ENCODE measurements at regions not wholly inside any gene's neighbourhood (a gene's known extent, or its start where the extent isn't known, plus 50 kb on each side); places are given as distances from the start of the nearest gene placed in this dataset.

- no peak for TF ChIP-seq CTCF (IDR thresholded peaks at IDR 0.05; ENCODE audit: insufficient read depth, low read length, poor library complexity, severe bottlenecking)
- Histone ChIP-seq H3K36me3 (ENCODE audit: control insufficient read depth, insufficient read depth, low read length) (no peaks in the 10 kb centered on the region), H3K27me3 (ENCODE audit: control insufficient read depth, insufficient read depth, low read length) (no peaks in the 10 kb centered on the region), H3K4me3 (ENCODE audit: low read depth, low read length) (no peak overlapping the region)
- DNase-seq (ENCODE audit: low read depth) = no peak
Measured at GRCh38 chr14:101111620-101112290, 208.2 kb upstream of the RTL1 start.

GRCh38 chr14:101112351-101113107, 209.0 kb upstream of the RTL1 start:
- H3K4me3 ChIP-seq (ENCODE audit: low read depth, low read length) = no peak overlapping the region
- no peak for TF ChIP-seq CTCF (IDR thresholded peaks at IDR 0.05; ENCODE audit: insufficient read depth, low read length, poor library complexity, severe bottlenecking)
- DNase-seq (ENCODE audit: low read depth) = no peak
- H3K27me3 ChIP-seq (ENCODE audit: control insufficient read depth, insufficient read depth, low read length) = no peaks in the 10 kb centered on the region
- H3K36me3 ChIP-seq (ENCODE audit: control insufficient read depth, insufficient read depth, low read length) = no peaks in the 10 kb centered on the region

DNA sequence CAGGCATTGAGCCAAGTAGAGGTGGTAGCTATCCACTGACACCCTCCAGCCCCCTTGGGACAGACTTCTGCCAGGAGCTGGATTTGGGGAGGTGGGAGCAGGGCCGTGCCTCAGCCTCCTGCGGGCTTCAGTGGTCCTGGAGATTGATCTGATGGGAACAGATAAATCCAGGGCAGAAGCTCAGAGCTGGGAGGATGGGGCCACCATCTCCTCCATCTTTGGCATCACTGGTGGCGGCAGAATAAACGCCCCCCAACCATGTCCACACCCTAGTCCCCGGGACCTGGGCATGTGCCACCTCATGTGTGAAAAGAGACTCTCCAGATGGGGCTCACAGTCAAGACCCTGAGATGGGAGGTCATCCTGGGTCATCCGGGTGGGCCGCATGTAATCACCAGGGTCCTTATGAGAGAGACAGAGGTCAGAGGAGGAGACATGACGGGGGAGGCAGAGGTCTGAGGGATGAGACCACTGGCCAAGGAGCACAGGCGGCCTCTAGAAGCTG, 209.6 kb upstream of the RTL1 start:
- Histone ChIP-seq H3K4me3 (ENCODE audit: low read depth, low read length) (no peak overlapping the region), H3K36me3 (ENCODE audit: control insufficient read depth, insufficient read depth, low read length) (no peaks in the 10 kb centered on the region), H3K27me3 (ENCODE audit: control insufficient read depth, insufficient read depth, low read length) (no peaks in the 10 kb centered on the region)
- no peak for DNase-seq (ENCODE audit: low read depth)
- no peak for TF ChIP-seq CTCF (IDR thresholded peaks at IDR 0.05; ENCODE audit: insufficient read depth, low read length, poor library complexity, severe bottlenecking)

DNA sequence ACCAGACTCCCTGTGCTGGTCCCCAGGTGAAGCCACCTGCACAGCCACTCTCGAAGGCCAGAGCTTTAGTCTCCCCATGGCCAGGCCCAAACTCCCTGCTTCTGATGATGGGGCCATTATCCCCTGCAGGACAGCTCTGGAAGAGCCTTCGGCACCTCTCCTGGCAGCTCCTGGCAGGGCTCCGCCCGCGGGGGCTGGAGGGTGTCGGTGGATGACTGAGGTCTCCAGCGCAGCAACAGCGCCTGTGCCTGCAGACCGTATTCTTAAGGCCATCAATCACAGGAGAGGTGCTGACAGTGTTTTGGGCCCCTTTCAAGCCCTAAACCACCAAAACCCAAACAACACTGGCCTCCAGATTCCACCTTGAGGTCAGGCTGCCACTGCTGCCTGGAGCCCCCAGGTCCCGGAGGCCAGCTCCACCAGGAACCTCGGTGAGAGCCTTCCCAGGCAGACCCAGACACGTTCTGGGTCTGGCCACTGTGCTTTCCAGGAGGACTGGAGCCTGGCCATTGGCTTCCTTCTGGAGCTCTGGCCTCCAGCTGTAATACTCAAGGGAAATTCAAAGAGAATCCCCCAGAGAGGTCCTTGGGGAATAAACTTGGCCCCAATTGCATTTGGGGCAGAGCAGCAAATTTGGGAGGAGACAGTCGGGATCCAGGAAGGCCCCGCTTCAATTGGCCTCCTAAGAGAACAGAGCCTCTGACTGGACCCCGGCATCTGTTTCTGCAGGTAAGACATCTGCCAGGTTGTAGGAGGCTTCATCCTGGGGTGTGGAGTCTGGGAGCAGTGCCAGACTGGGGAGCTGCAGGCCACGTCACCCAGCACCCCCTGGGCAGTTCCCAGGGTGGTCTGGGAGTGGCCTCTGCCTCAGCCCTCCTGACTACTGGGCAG, 210.6 kb upstream of the RTL1 start:
- Histone ChIP-seq H3K4me3 (ENCODE audit: low read depth, low read length) (no peak overlapping the region), H3K27me3 (ENCODE audit: control insufficient read depth, insufficient read depth, low read length) (no peaks in the 10 kb centered on the region), H3K36me3 (ENCODE audit: control insufficient read depth, insufficient read depth, low read length) (no peaks in the 10 kb centered on the region)
- no peak for TF ChIP-seq CTCF (IDR thresholded peaks at IDR 0.05; ENCODE audit: insufficient read depth, low read length, poor library complexity, severe bottlenecking)
- no peak for DNase-seq (ENCODE audit: low read depth)

- no peak for DNase-seq (ENCODE audit: low read depth)
- H3K4me3 ChIP-seq (ENCODE audit: low read depth, low read length) = no peak overlapping the region
- no peaks in the 10 kb centered on the region for H3K36me3 ChIP-seq (ENCODE audit: control insufficient read depth, insufficient read depth, low read length)
- H3K27me3 ChIP-seq (ENCODE audit: control insufficient read depth, insufficient read depth, low read length) = no peaks in the 10 kb centered on the region
- no peak for TF ChIP-seq CTCF (IDR thresholded peaks at IDR 0.05; ENCODE audit: insufficient read depth, low read length, poor library complexity, severe bottlenecking)
Measured at GRCh38 chr14:101114726-101115515, 211.4 kb upstream of the RTL1 start.

Data from kidney epithelial cell (primary cell).